CD4-positive, alpha-beta T cell treated with Interleukin-10 for 1 hour (primary cell): ENCODE measurements at regions not wholly inside any gene's neighbourhood (a gene's known extent, or its start where the extent isn't known, plus 50 kb on each side); places are given as distances from the start of the nearest gene placed in this dataset.
A peak's percentile ranks its signal among the peaks of the same experiment; 100 is the strongest.
"Not testable (repeated sequence)": the region's sequence is repeated elsewhere in the genome, so short reads cannot be mapped to it uniquely, and the experiment has no call there.

Experiments used
- DNase-seq: peaks from one replicate; pipeline ENCODE4 v3.0.0-alpha.2; 2020

- DNase-seq, result no peak
Observed at GRCh38 chr5:116998024-116998423, 423.4 kb upstream of the SEMA6A start.

DNA sequence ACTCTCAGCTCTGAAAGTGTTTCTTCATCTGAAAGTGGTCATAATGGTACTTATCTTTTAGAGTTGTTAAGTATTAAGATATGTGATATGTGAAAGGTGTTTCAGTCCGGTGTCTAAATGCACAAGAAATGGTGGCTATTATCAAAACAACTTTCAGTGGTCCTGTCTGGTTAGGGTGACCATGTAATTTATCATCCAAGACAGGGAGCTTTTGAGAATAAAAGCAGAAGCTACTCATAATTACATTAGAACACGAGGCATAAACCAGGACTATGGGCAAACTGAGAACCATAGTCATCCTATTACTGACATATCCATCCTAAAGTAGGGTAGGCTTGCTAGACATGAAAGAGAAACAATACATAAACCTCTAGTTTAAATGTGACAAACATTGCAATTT, 418.1 kb upstream of the SEMA6A start:
- no peak for DNase-seq

GRCh38 chr5:116989995-116990394, 415.4 kb upstream of the SEMA6A start:
- no peak for DNase-seq

DNA sequence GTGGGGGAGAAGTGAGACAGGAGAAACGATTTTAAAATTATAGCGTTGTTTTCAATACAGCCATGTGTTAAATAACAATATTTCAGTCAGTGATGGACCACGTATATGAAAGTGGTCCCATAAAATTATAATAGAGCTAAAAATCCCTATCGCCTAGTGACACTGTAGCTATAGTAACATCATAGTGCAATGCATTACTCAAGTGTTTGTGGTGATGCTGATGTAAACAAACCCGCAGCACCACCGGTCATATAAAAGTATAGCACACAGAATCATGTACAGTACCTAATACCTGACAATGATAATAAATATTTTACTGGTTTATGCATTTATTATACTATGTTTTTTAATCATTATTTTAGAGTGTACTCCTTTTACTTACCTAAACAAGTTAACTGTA, 407.4 kb upstream of the SEMA6A start:
- DNase-seq, result no peak

DNA sequence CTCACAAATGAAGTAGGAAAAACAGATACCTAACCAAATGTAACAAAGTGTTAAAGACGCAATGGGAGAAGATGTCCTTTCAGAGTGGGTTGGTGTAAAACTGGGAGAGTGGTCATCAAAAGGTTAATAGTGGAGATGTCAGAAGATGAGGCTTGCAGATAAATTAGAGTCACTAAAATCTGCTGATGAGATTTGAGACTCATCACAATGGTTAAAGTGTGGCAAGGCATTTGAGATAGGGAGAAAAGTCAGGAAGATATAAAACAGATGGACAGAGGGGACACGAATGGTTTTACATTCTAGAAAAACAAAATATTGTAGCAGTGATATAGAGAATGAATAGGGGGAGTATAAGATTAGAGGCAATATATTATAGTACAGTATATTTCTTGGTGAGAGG, 406.0 kb upstream of the SEMA6A start:
- no peak for DNase-seq

DNA sequence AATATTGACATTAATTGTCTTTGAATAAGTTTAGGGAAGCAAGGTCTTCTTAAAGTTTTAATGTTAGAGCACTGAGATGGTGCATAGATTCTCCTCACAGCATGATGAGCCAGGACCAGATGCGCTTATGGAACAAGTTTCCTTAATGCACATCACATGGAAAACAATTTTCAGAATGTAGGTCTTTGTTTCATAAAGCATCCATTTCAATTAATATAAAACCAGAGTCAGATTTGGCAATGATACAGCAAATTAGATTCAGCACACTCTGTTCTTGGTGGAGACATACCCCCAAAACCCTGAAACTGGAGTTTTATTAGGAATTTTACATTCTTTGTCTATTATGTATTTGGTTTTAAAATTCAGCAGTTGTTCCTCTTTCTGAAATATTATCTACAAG, 402.1 kb upstream of the SEMA6A start:
- no peak for DNase-seq

DNA sequence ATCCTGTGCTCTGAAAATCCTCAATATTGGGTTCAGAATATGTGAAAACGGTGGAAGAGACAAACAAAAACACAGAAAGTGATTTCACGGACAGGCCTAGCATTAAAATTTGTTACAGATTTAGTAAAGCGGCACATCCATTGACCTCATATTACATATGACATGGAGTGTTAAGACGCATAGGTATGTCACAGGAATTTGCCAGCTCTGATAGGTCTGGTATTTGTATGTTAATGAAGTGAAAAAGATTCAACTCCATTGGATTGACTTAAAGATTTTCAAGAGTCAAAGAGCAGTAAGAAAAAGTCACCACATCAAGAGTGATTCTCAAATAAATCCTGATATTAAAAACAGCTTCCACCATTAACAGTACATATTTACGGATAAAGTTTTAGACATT, 396.5 kb upstream of the SEMA6A start:
- no peak for DNase-seq

DNA sequence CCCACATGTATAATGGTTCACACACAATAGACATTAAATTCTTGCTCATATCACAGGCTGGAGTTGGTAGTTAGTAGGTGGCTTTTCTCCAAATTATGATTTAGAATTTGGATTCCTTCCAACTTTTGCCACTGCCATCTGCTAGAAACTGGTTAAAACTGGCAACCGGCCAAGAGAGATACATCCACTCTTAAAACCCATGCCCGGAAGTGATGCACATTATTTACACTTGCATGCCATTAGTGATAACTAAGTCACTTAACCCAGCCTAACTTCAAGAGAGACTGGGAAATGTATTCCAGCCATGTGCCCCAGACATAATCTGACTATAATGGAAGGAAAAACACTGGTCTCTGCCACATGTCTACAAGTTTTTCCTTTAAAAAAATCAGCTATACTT, 395.7 kb upstream of the SEMA6A start:
- no peak for DNase-seq

GRCh38 chr5:116964438-116964837, 389.8 kb upstream of the SEMA6A start:
- DNase-seq, result no peak

DNA sequence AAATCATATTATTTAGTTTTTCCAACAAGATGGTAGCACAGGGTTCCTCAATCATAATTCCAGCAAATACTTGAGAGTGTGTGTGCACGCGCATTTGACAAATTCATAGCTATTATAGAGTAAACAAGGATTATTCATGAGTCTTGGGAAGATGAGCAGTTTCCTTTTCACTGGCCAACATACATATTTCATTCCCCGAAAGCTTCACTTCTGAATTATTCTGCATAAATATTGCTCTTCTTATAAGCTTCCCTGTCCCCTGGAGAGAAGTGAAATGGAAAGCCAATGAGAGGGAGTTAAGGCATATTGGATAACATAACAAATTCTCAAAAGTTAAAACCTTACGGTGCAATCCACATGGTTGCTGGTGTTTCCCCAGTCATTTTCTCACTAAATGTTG, 386.4 kb upstream of the SEMA6A start:
- DNase-seq, result no peak

DNA sequence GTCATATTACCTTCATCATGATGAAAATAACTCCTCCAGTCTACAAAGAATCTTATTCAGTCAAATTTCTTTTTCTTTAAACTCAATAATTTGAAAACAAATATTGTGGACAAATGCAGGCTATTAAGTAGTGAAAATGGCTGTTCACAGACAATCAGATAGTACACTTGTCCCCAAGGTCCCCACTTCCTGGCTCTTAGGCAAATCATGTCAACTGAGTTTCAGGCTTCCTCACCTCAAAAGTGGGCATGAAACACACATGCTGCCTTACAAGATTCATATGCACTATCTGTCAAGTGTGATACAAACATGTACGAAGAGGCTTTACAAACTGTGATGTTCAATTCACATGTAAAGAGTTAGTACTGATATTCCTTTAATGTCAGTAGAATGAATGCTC, 385.2 kb upstream of the SEMA6A start:
- DNase-seq, result no peak

- no peak for DNase-seq
Observed at GRCh38 chr5:116953251-116953930, 378.8 kb upstream of the SEMA6A start.

DNA sequence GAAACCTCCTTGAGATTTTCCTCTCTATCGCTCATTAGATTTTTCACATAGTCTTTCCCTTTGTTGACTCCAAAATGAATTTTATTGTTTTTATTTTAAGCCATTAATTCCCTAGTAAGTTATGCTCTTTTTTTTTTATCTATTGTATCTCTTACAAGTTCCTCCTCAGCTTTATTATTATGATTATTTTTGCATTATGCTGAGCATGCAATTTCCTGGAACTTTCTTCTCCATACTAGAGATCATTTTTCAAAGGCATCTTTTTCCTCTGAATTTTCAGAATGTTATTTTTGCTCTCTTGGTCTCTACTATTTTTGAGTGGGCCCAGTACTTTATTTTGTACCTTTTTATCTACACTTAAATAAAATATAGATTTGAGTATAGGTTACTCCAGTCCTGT, 376.6 kb upstream of the SEMA6A start:
- no peak for DNase-seq

DNA sequence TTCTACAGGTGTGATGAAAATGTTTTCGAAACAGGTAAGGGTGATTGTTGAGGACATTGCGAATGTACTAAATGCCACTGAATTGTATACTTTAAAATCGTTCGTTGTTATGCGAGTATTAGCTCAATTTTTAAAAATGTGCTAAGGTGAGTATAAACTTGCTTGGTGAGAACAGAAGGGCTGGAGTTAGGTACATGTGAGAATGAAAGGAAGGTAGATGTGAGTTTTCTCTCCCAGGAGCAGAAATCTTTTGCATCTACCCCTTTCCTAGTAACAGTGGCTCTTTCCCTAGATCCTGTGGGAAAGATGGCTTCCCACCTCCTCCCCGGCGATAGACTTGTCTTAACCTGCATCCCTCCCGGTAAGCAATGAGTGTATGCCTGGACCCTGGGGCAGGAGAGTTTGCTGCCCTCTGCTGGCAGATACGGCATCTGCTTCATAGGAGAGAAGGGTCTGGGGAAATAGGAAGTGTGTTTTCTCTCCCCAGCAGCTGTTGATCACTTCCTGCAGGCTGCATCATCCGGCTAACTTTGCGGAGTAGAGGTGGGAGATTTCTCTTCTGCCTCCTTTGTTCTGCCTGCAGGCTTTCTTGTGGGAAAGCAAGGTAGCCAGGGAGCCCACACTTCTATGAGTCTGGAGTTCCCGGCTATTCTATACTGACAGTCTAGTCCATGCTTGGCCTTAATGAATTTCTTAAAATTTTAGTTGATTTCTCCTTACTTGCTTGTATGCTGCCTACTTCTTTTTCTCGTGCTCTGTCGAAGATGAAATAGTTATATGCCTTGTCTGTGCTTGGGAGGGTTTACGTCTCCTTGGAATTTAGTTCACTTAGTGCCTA, 373.3 kb upstream of the SEMA6A start:
- peak; percentile 56 for DNase-seq

DNA sequence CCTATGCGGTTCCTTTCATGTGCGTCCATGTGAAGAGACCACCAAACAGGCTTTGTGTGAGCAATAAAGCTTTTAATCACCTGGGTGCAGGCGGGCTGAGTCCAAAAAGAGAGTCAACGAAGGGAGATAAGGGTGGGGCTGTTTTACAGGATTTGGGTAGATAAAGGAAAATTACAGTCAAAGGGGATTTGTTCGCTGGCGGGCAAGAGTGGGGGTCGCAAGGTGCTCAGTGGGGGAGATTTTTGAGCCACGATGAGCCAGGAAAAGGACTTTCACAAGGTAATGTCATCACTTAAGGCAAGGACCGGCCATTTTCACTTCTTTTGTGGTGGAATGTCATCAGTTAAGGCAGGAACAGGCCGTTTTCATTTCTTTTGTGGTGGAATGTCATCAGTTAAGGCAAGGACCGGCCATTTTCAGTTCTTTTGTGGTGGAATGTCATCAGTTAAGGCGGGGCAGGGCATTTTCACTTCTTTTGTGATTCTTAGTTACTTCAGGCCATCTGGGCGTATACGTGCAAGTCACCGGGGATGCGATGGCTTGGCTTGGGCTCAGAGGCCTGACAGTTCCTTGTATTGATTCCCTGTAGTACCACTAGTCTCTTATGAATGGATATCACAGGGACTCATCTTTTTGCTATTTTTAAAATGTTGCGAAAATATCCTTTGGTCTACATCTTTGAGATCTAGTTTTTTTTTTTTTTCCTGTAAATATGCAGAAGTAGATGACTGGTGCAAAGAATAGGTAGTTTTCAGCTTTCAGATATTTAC, 371.2 kb upstream of the SEMA6A start:
- not testable (repeated sequence) for DNase-seq

- no peak for DNase-seq
Observed at GRCh38 chr5:116944183-116944582, 369.6 kb upstream of the SEMA6A start.

DNA sequence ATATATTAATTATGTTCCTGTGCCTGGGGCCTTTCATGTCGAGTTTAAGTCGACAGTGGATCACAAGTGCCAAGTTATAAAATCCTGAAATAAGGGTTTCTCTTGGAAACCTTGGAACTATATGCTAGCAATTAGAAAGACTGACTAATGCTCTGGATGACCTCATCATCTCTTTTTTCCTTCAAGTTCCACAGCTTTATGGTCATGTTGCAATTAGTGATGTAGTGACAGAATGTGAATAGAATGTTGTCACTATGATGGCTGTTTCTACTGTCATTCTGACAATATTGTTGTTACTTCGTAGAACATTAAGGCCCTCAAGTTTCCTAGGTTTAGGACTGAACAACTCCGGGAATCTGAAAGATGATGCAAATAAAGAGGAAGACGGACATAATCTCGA, 368.0 kb upstream of the SEMA6A start:
- DNase-seq, result no peak

DNA sequence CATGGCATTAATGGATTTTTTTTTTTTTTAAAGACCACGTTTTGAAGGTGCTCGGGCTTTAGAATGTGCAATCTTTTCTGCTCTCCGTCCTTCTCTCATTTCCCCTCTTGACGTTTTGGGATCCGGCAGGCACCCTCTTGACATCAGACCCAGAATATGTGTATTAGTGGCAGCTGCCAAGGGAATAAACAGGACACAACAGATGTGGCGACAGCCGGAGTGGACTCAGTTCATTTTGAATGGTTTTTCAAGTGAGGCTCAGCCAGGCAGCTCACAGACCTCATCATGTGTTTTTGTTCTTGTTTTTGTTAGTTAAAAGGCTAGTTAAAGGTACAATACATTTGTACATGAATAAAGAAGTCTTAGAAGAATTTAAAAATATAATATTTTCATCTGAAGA, 365.0 kb upstream of the SEMA6A start:
- no peak for DNase-seq

DNA sequence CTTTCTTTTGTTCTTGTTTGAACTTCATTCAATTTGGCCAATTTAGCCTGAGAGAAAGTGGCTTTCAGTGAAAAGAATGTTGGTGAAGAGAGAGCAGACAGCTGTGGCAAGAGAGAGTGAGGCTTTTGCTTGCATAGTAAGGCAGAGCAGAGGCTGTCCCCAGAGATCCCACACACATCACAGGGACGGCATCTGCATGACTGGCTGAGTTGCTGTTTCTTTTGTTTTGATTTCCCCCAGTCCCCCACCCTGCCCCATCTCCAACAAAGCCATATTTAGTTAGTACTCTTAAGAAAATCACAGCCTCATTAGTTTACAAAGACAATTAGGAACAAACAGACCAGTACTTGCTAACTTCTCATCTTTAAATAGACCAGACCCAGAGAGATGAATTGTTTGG, 363.9 kb upstream of the SEMA6A start:
- no peak for DNase-seq

DNA sequence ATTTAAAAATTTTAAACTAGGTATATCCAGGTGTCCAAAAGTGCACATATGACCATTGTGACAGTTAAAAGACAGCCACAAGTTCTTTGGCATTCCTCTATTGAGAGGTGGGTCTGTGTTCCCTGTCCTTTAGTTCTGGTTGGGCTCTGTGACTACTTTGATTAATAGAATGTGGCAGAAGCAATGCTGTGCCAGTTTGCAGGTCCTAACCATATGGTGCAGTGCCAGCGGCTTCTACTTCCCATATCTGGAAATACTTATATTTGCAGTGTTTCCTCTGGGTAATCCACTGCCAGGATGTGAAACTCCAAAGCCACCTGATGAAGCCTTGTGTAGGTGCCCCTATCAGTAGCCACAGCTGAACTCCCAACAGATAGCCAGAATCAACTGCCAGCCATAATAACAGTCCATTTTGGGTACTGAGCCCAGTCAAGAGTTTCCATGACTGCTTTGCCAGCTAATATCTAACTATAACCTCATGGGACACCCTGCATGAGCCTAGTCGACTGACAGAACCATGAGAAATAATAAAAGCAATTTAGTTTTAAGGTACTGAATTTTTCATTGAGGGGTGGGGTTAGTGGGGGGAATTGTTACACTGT, 361.0 kb upstream of the SEMA6A start:
- no peak for DNase-seq

GRCh38 chr5:116930616-116931015, 356.0 kb upstream of the SEMA6A start:
- DNase-seq, result no peak

GRCh38 chr5:116923344-116923743, 348.7 kb upstream of the SEMA6A start:
- no peak for DNase-seq

- no peak for DNase-seq
Observed at GRCh38 chr5:116922532-116922931, 347.9 kb upstream of the SEMA6A start.
